Epidermal melanocyte (primary cell): ENCODE measurements at regions not wholly inside any gene's neighbourhood (a gene's known extent, or its start where the extent isn't known, plus 50 kb on each side); places are given as distances from the start of the nearest gene placed in this dataset.

Source experiments
- DNase-seq: peaks from one replicate; pipeline ENCODE4 v3.0.0; 2011; ENCODE audit warnings: low spot score; ENCODE audit not compliant: insufficient read length

DNA sequence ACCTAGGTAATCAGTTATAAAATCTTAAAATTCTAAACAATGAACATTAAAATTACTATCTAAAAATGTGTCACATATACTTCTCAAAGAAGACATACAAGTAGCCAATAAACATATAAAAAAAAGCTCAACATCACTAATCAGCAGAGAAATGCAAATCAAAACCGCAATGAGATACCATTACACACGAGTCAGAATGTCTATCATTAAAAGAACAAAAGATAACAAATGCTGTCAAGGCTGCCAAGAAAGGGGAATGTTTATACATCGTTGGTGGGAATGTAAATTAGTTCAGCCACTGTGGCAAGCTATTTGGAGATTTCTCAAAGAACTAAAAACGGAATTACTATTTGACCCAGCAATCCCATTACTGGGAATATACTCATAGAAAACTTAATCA is 310.3 kb upstream of the EDNRB start:
- no peak for DNase-seq

DNA sequence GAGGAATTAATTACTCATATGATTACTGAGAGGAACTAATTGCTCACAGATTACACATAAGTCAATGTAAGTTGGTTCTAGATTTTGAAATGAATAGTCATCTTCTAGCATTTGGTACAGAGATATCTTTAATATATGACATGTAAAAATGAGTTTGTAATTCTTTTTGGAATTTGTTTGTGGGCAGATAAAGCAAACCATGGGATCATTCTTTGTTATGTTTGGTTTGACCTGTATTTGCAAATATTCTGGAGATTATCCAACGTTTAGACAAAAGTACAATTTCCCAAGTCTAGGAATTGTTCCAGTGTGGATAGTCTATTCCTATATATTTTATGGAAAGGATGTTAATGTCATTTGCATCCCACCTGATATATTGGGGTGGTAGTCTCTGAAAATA is 309.6 kb upstream of the EDNRB start:
- no peak for DNase-seq

DNA sequence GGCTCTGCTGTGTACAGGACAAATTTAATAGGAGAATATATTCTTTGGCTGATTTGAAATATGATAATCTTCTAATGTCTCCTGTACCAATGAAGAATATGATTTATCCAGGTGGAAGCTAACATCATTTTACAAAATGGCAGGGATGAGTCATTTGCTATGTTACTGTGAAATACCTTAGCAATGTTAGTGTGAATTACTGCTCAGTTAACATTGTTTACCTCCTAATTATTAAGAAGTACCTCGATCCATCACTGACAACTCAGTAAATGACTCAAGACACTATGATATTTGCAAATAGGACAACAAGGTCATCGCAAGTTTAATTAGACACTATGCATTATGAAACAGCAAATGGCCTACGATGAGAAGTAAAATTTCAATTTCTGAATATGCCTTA is 309.1 kb upstream of the EDNRB start:
- DNase-seq = no peak

DNA sequence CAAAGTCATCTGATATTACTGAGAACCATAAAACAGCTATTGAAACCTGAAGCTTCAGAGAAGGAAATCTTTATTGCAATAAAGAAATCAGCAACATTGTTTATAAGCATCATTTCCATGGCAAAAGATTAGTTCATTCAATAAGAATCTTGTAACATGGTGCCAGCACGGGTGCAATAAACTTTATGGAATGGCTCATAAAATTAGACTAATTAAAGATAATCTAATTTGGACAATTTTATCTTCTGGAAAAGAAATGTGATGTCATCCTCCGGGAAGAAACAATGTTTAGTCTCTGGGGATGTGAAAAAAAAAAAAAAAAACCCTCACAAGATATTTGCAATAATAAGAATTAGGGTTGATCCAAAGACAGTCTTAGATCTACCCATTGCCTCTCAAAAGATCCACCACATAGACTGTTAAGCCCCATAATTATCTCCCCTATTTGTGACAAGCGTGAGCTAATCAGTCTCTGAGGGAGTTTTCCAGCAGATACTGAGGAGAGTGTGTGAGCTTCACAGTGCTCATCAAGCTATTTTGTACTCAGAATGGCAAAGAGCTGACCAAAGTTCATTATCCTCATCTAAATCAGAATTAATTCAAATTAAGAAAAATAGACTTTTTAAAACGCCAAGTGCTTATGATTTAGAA is 297.0 kb upstream of the EDNRB start:
- DNase-seq = no peak

DNA sequence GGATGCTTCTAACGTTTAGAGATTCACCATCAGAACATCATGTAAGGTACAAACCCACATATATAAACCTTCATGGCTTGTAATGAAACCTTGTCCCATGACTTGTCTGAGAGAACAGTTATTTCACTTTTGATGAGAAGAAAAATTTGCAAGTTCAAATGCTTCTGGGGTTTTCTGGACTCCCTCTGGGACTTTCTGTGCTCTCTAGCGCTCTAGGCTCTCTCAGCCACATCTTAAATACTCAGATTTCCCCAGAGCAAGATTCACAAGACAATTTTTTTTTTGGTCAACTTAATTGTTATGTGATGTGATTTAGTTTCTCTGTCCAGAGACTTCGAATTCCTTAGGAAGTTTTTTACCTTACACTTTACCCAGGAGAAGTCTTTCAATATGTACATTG is 282.8 kb upstream of the EDNRB start:
- DNase-seq = no peak

DNA sequence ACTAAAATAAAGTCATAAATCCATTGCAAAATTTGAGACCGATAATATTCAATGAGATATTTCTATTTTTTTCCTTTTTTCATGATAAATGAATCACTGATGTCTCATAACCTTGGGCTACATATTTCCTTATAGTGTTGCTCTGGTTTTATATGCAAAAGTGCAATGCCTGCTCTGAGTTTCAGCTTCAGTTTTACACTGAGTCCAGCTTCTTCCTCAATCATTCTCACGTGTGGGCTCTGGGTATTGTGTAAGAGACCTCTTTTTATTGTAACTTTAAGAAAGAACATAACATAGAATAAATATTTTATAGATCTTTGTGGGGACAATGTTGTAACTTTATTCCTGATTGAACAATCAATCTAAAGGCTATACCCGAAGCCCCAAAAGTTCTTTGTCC is 280.2 kb upstream of the EDNRB start:
- no peak for DNase-seq

DNA sequence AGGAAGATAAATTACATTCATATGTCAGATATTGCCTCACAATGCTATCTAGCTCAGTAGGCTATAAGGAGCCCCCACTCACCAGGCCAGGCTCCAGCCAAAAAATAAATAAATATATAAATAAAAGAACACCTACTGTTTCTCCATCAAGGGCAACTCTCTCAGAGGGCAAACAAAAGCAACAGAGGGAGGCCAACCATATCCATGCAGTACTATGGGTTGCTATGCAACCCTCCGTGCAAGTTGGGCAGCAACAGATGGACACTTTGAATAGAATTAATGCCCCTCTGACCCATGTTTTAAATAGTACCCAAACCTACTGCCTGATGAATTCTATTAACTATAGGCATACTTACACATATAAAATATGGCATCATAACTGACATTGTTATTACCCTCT is 279.8 kb upstream of the EDNRB start:
- no peak for DNase-seq

DNA sequence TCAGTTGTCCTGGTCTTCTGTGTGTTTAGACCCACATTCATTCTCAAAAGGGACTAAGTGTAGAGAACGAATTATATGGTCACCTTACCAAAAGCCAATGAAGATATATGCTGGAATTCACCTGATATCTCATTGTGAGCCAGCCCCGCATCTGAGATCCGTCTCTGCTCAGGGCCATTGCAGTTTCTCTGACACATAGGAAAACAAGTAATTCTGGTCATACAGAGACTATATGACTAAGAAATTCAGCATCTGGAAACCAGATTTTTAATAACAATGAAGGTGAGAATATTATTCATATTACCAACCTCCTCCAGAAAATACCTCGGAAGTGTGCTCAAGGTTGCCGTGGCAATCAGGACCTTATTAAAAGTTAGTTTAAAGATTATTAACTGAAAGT is 278.6 kb upstream of the EDNRB start:
- DNase-seq = no peak

DNA sequence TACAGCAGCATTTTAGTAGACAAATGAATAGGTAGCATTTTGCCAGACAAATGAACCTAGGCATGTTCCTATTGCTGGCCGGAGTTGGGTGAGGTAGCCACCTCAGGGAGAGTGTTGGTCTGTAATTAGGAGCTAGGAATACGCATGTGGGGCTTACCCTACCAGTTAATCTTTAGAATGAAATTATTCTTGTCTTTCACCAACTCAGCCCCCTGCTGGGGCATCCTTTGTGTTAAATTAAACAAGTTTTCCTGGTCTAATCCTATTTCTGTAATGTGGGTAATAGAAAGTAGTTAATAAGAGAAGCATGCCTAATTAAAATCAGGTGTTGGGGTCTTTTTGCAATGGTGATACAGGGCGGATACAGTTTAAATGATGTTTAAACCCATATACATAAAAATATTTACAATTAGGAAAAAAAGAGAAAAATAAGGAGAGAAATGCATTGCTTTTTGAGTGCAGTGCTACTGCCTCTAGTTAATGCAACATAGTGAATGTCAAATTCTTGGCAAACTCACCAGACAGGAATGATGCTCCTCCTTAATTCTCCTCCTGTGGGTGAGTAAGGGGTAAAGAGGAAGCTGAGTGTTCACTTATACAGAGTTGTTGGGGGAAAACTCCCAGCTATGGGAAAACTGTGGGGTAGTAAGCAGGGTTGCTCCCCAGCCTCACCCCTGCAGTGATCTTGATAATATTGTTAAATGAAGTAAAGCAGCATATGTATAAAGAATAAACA is 276.4 kb upstream of the EDNRB start:
- DNase-seq = no peak

DNA sequence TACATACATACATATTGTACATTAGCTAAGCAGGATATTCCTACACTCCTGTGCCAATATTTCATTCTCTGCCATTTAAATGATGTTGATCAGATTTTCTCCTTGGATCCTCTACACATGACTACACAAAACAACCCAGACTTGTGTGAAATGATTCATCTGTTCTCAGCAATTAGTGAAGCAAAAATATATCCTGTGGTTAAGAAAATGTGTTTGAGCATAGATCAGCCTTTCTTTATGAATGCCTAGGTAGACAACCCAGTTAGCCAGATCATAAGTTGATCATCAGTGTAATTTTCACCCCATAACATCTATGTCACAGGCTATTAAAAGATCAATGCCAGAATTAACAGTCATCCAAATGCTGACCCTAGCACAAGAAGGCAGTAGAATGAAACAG is 275.2 kb upstream of the EDNRB start:
- no peak for DNase-seq

DNA sequence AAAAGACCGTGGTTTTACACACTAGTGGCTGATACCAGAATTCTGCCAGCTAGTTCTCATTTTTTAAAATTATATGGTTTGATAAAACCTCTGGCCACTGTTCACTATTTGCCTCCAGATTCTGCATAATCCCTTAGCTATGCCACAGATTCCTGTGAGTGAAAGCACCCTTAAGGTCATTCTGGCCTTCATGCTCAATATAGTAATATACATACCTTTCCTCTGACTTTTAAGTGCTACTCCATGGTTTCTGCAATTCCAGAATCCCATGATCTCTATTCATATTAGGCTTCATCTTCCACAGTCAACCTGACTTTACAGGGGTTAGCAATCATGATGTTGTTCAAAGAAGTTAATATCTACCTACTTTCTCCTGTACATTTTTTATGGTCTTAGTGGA is 274.1 kb upstream of the EDNRB start:
- no peak for DNase-seq

DNA sequence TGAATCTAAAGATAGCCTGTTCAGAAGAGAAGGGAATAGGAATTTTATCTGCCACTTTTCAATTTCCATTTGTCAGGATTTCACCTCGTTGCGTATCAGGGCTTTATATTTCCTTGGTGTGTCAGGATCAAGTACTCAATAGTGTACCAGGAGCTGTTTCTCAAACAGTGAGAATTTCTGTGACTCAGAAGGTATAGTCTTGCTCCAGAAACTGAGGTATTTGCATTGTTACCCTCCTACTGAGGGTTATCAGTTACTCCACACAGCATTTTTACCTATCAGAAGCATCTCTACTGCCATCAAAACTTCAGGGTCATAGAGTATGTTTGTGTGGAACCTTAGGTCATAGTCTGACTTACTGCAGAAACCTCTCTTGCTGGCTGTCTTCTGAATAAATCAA is 271.7 kb upstream of the EDNRB start:
- DNase-seq = no peak

DNA sequence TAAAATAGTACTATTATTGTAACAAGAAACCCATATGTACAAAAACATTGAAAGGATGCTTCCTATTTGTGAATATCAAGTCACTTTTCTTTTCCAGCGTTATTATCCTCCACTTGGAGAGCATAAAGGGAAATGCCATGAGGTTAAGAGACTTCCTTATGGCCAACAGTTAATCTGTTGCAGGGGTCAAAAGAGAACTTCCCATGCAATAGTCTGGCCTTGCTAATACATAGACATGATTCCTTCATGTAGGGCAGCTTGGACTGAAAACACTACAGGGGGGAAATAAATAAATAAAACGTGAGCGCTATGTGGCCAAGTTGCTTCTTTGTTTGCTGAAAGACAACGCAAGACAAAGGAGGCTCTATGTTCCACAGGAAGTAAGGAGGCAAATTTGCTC is 269.1 kb upstream of the EDNRB start:
- DNase-seq = no peak

DNA sequence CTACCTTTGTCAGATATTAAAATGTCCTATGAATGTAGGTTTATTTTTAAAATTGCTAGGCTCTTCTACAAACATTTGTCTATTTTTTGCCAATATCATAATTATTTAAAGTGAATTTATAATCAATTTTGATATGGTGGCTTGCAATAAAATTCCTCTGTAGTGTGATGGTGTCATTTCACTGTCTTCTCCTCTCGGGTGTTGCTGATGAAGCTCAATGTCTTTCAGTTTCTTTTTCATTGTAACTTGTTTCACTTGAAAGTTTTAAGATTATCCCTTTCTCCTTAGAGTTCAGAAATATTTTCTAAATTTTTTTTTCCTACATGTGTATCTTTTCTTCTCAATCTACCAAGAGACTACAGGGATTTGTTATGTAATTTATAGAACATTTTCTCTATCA is 267.1 kb upstream of the EDNRB start:
- DNase-seq = no peak

DNA sequence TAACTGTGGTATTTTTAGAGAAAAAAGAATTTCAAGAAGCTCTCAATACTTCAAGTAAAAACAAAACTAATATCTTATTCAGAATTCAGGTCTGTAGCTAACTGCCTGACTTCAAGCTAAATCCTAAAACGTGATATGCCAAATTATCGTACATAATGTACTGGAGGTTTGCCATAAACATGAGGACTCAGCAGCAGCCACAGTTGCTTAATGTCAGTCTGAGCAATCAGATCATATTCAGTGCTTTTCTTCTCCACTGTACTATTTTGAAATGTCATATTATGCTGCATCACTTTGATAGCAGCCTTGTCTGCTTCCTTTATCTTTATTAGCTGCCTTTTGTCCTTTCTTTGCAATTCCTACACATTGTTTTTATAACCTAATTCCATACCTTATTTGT is 265.1 kb upstream of the EDNRB start:
- DNase-seq = no peak

DNA sequence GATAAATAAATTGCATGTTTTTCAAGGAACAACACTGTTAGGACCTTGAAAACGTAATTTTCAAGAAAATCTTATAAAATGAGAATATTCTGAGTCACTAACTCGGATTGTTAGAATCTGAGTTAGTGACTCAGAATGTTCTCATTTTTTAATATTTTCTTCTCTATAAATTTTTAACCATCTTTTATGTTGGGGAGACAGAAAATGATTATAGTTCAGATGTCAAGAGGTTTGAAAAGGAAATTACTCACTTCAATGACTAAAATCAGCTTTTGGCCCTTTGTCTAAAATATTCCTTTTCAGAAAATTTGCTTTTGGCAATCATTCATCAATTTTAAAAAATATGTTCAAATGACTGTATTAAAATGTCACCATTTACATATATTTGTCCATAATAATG is 264.2 kb upstream of the EDNRB start:
- no peak for DNase-seq

DNA sequence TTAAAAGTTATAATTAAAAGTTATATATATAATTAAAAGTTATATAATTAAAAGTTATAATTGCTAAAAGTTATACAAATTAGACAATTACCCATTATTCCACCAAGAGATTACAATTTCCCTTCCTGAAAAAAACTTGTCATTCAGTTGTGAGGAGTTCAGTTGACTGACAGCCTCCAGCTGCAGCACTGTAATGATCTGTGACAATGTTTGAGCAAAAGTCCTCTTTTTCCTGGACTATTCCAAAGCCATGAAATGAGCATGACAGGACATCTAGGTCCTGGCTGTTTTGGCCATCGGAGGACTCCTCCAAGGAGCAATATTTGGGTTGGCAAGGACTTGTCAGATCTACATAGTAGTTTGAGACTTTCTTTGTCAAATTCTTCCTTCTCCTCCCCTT is 258.7 kb upstream of the EDNRB start:
- DNase-seq = no peak

DNA sequence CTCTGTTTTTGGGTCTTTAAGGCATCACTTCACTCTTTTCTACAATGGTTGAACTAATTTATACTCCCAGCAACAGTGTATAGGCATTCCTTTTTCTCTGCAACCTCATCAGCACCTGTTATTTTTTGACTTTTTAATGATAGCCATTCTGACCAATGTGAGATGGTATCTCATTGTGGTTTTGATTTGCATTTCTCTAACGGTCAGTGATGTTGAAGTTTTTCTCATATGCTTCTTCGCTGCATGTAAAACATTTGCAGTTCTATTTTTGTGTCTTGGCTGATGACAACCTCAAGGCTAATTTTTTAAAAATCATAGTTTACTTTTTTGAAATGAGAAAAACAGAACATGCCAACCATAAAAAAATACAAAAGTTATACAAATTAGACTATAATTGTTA is 258.2 kb upstream of the EDNRB start:
- DNase-seq = no peak

DNA sequence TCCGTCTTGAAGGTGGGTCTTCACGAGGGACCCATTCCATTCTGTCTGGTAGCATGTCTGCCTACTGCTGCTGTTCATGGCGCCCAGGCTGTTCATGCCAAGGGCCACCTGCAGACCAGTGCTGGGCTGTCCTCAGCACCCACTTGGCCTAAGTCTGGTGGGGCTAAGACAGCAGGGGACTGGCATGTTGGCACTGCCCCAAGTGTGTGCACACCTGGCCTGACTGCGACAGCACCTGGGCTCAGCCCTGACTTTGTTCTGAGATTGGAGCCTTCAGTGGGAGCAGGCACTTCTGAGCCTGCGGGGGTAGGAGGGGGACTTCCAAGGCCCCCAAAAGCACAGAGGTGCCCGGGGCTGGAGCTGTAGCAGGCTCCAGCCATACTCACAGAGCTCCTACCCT is 250.8 kb upstream of the EDNRB start:
- DNase-seq = no peak

DNA sequence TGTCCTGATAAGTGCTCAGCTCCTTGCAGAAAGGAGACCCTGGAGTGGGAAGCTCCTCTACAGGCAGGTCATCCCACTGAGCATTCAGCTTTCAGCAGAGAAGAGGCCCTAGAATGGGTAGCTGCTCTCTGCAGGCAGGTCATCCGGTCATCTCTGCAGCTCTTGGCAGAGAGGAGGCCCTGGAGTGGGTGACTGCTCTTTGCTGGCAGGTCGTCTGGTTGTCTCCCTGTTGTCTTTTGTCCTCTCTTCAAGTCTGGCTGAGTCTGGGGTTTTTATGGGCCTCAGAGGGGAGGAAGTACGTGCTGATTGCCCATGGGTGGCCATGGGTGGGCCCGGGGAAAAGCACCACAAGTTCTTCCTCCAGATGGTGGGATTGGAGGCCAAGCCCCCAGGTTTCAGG is 250.3 kb upstream of the EDNRB start:
- no peak for DNase-seq

DNA sequence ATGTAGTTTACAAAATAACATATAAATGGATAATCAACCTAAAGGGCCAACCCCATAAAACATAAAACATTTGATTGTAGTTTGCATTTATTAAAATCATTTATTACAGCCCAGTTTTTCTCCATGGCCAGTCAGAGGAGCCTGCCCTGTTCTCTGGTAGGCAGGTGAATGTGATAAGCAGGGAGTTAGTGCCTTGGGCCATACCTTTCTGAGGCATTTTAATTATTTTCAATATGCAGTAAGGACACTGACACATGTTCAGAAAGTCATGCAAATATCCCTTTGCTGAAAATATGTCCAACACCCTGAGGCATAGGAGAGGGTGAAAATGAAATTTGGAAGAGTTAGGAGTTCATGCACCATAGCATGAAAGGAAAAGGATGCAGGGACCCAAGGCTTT is 242.6 kb upstream of the EDNRB start:
- DNase-seq = no peak

DNA sequence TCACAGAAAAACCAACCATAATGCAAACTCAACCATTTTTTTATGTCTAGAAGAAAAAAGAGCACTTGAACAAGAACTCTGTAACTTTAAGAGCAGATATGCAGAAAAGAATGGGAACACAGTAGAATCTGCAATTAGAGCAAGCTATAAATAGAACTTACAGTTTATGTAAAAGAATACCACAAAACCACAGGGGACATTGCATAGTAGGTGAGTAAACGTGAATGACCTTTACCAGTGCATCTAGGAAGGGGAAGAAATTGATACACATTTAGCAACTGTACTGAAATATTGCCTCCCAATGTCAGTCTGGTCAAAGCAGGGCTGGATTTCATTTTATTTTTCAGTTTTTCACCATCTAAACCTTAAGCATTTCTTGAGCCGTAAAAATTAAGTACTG is 242.2 kb upstream of the EDNRB start:
- no peak for DNase-seq

DNA sequence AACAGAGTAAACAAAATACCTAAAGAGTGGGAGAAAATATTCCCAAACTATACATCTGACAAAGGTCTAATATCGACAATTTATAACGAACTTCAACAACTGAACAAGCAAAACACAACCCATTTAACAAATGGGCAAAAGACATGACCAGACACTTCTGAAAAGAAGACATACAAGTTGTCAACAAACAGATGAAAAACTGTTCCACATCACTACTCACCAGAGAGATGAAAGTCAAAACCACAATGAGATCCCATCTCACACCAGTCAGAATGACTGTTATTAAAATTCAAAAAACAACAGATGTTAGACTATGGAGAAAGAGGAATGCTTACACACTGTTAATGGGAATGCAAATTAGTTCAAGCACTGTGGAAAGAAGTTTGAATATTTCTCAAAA is 233.8 kb upstream of the EDNRB start:
- DNase-seq = no peak

DNA sequence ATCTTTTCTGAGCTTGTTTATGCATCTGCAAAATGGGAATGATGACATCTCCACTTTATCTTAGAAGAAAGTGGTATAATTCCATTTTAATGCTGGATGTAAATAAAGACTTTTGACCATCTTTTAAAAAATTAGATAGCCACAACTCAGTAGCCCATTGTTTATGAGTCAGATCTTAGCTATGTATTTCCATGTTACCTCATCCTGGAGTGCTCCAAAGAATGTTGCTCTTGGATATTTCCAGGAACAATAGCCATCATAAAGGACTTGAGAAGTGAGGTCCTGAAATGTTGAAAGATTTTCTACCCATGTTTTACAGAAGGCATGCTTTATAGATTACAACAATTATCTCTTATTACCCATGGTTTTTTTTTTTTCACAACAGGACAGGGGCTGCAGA is 229.3 kb upstream of the EDNRB start:
- no peak for DNase-seq
